ENCODE measurements at regions not wholly inside any gene's neighbourhood (a gene's known extent, or its start where the extent isn't known, plus 50 kb on each side); places are given as distances from the start of the nearest gene placed in this dataset.

GRCh38 chr5:152144030-152144429 is 219.4 kb upstream of the GLRA1 start:
- TF ChIP-seq CTCF (IDR thresholded peaks at IDR 0.05) (no peak), POLR2A (IDR thresholded peaks at IDR 0.05) (no peak)
